NCI-H2029 treated with DMSO at 0.1 percent for 48 hours (cell line): ENCODE measurements at regions not wholly inside any gene's neighbourhood (a gene's known extent, or its start where the extent isn't known, plus 50 kb on each side); places are given as distances from the start of the nearest gene placed in this dataset.

ENCODE experiments used
- DNase-seq: peaks from one replicate; lab custom pipeline; 2025; lab: John Stamatoyannopoulos, UW

DNA sequence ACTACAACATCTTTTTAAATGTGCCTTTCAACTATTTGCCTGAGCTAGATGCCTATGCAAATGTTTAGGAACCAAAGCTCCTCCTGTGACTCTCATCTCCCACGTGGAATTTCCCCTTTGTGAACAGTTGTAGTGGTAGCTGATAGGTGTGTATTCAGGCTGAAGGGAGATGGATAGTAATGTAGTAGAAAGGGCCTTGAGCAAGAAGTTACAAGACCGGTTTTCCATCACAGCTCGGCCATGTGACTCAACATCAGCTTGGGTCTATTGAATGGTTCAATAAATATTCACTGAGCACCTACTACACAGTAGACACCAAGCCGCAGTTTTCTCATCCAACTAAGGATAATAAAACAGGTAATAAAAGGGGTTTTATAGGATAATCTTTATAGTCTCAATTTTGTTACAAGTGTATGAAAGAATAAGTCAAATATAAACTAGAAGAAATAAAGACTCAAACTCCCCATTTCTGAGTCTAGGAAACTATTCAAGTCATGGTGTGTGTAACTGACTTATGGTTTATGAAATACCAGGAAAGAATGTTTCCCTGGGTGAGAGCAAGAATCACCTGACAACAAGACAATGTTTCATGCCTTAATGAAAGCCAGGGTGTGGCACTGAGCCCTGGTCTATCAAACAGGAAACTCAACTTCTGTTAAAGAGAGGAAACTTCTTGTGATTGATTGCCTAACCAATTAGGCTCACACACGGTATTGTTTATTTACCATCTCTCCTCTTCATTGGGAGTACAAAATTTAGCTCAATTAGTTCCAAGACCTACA lies 187.1 kb upstream of the SPEF2 start:
- DNase-seq = no peak

- no peak for DNase-seq
Observed at GRCh38 chr5:35420200-35420599, 189.9 kb upstream of the PRLR start.

- DNase-seq = no peak
Observed at GRCh38 chr5:35417040-35417439, 186.8 kb upstream of the PRLR start.

DNA sequence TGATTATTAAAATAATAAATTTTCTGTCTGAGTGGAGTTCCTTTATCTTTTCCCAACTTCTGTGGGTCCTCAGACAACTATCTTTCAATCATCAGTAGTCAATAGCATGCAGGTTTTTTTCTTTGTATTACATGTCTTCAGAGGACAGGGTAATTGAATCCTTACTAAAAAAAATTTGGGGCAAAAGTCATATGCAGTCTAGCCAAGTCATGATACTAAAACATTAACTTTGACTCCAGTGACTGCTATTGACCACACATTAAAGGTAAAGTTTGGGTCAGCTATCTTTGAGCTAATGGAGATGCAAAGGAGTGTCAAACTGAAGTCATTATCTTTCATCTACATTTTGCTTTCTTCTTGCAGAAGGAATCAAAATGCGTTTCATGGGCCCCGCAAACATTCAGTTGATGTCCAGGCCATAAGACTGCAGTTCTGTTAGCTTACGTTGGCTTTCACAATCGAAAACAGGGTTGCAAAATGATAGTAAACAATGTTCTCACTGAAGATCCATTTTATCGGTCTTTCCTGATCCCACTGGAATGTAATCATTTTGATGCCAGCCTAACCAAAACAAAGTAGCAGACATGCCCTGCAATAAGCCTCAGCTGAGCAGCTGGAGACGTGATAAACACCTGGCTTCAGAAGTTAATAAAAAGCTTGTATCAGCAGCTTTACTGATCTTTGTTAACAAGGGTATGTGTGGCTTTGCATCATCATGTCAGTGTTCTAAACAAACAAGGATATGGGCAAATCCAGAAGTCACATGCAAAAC lies 186.1 kb upstream of the PRLR start:
- no peak for DNase-seq

DNA sequence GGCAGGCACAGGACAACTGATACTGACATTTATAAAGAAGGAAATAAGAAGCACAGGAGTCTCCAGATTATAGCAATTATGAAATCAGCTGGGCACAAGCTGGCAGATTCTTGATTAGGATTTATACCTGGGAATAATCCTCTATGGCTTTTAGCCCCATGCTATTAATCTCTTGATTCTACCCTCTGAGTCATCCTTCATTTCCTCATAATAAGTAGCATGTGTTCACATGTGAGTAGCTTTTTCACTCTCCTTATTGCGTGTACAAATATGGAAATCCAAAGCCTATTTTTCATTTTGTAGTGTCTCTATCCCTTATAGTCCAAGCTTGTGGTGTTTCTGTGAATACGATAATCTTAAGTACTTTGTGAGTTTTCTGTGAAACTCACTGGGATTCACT lies 185.0 kb upstream of the PRLR start:
- DNase-seq = no peak

GRCh38 chr5:35409361-35409760 lies 179.1 kb upstream of the PRLR start:
- DNase-seq = no peak

DNA sequence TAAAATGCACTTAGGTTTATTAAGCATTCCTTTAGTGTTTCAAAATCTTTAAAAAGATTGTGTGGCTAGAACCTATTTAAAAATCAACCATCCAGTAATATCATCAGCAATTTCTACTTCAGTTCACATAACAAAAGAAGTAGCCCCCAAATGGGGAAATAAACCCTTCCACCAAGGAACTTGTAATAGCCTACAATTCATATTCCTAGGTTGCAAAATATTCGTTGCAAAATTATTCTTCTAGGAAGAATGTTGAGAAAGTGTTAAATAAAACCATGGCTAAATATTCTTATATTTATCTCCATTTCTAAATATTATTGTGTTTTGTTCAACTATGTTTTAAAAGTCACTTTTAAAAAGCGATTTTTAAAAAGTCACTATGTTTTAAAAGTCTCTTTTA lies 177.9 kb upstream of the PRLR start:
- no peak for DNase-seq

GRCh38 chr5:35407697-35408096 lies 177.4 kb upstream of the PRLR start:
- no peak for DNase-seq

DNA sequence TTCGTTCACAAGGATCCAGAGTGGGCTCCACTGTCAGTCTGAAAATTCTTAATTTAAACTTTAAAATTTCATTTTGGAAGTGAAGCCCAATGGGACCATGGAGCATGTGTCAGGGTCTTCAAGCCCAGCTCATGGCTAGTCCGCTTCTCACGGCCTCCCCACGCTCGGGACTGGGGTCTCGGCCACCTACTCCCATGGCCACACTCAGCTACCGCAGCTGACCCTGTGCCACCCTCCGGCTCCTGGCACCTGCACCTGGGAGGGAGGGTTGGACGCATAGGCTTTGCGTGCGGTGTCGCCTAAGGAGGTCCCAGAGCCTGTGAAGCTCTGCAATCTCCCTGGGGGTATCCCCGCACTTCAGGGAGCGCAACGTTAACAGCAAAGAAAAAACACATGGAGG lies 175.7 kb upstream of the PRLR start:
- no peak for DNase-seq

DNA sequence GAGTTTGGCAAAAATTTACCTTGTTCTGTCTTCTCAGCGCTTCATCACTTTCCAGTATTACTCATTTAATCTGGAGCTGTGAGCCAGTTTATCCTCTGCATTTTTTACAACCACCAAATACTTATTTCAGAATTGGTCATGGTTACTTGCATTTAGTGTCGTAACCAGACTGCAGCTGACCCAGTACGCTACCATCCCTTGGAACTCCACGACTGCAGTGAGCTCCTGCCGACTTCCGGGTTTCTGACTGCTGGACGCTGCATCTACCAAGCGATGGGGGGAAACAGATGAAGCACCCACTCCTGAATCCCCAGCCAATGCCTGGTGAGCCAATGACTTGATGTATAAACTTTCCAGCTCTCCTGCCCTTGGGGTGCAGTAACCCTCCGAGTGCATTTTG lies 174.4 kb upstream of the PRLR start:
- DNase-seq = no peak

DNA sequence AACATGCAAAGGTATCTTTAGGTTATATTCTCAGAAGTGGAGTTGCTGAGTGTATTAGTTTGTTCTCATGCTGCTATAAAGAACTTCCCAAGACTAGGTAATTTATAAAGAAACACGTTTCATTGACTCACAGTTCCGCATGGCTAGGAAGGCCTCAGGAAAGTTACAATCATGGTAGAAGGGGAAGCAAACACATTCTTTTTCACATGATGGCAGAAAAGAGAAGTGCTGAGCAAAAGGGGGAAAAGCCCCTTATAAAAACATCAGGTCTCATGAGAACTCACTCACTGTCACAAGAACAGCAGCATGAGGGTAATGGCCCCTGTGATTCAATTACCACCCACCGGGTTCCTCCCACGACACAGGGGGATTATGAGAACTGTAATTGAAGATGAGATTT lies 163.6 kb upstream of the PRLR start:
- no peak for DNase-seq

DNA sequence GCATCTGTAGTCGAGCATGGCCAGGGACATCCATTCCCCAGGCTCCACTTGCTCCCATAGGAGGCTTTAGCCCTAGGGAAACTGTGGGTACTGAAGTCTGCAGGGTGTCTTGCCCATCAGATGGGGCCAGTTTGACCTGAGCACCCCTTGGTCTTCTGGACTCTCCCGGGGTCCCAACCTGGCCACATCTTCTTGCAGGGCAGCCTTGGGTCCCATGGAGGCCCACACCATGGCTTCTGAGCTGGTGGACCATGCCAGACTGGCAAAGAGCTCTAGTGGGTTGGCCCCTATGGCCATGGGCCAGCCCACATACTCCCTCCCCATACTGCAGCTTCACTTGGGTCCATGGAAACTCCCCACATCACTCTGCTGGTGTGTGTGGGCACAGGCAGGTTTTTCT lies 154.4 kb upstream of the PRLR start:
- no peak for DNase-seq

DNA sequence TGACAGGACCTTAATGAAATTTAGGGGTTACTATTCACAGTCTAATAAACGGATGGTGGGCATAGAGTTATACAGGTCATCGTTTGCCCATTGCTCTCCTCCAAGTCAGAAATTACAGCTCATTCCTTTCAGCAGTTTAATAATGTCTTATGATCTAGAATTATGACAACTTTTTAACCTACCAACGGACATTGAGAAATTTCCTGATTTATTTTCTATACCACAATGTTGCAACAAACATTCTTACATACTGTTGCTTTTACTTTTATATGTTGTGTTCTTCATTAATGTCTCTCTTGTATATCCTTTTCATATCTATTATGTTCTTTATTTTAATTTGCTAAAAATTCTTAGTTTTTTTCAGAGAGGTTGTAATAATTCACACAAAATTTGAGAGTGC lies 152.8 kb upstream of the PRLR start:
- DNase-seq = no peak

- DNase-seq = no peak
Observed at GRCh38 chr5:35377653-35378052, 147.4 kb upstream of the PRLR start.

GRCh38 chr5:35374584-35374983 lies 144.3 kb upstream of the PRLR start:
- DNase-seq = no peak

- no peak for DNase-seq
Observed at GRCh38 chr5:35373249-35373648, 143.0 kb upstream of the PRLR start.

DNA sequence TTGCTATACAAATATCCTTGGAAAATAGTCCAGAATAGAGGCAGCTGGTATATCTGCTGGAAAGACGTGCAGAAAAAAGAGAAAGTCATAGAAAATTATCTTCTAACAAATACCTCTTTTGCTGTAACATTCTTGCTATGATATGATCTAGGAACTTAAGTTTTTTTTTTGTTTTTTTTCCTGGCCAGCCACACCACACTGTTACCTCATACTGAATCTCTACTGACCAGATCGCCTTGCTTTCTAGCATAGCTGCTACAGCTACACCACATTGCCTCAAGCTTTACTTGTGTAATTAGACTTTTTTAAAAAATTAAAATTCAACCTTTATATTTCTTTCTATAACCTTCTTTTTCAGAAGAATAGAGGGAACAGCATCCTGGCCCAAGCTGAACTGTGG lies 142.2 kb upstream of the PRLR start:
- DNase-seq = no peak

GRCh38 chr5:35371951-35372426 lies 141.7 kb upstream of the PRLR start:
- no peak for DNase-seq

- DNase-seq = no peak
Observed at GRCh38 chr5:35370871-35371270, 140.6 kb upstream of the PRLR start.

- DNase-seq = no peak
Observed at GRCh38 chr5:35369965-35370790, 139.9 kb upstream of the PRLR start.

GRCh38 chr5:35367526-35367925 lies 137.2 kb upstream of the PRLR start:
- DNase-seq = no peak

- DNase-seq = no peak
Observed at GRCh38 chr5:35365758-35366157, 135.5 kb upstream of the PRLR start.

DNA sequence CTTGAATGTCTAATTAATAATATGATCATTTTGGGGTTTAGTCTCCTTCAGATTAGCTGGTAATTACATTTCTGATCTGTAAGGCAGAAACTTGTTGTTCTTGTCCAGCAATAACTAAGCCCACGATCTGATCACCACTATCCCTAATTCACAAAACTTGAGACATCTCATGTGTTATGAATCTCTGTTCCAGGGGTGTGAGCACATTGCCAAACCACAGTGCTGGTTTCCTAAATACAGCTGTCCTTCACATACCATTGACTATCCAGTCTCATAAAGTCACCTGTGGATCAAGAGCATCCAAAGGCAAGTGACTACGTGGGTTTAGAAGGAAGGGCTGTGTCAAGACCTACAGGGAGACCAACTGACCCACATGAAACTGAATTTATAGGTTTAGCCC lies 134.1 kb upstream of the PRLR start:
- DNase-seq = no peak
